ENCODE measurements at regions not wholly inside any gene's neighbourhood (a gene's known extent, or its start where the extent isn't known, plus 50 kb on each side); places are given as distances from the start of the nearest gene placed in this dataset.

DNA sequence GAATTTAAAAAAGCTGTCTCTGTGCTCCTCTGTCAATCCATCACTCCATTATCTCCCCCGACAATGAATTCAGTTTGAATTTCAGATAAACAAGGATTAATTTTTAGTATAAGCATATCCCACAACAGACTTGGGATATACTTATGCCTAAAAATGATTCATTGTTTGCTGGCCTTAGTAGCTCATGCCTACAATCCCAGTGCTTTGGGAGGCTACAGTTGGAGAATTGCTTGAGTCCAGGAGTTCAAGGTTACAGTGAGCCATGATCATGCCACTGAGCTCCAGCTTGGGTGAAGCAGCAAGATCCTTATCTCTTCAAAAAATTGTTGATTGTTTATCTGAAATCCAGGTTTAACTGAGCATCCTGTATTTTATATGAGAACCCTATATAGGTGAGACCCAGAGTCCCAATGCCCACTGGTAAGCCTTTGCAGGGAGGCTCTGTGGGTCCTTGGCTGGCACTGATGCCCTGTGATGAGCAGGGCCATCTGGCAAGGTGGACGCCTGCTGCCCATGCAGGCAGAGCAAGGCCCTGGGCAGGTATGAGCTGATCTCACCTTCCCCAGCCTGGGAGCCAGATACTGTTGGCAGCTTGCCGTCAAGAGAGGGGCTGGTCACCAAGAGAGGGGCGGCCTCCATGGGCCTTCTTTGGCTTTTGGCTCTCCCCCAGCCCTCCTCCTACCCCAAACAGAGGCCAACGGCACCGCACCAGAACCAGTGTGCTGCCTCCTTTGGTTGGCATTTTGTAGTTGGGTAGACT lies 158.7 kb downstream of the SEC14L1 start:
- Mint-ChIP-seq H3K27ac (no peak overlapping the region), H3K9me3 (no peaks in the 10 kb centered on the region), H3K4me3 (no peak overlapping the region), H3K36me3 (no peaks in the 10 kb centered on the region), H3K27me3 (no peaks in the 10 kb centered on the region), H3K4me1 (peaks cover 6% of the 10 kb centered on the region)
- ATAC-seq: no peak

DNA sequence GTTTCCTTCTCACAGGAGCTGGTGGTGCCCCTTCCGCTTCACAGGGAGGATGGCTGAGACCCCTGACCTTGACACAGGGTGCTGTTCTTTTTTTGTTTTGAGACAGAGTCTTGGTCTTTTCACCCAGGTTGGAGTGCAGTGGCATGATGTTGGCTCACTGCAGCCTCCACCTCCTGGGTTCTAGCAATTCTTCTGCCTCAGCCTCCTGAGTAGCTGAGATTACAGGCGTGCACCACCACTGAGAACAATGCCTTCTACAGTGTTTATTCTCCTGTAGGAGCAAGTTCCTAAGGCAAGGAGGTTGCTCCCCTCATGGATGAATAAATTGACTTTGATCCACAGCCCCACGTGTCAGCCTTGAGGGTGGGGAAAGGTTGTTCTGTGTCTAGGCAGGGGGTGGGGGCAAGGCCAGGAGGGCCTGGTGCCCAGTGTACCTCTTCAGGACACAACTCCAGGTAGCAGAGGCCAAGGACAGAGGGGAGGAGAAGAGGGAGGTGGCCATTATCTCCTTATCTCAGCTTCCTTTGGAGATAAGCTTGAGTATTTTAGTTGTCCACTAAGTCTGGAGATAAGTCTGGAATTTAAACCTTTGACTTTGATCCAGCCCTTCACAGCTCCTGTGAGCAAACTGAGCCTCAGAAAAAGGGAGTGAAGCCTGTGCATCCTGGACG lies 159.4 kb downstream of the SEC14L1 start:
- Mint-ChIP-seq H3K4me3 (no peak overlapping the region), H3K4me1 (peaks cover 14% of the 10 kb centered on the region), H3K9me3 (no peaks in the 10 kb centered on the region), H3K36me3 (no peaks in the 10 kb centered on the region), H3K27ac (no peak overlapping the region), H3K27me3 (no peaks in the 10 kb centered on the region)
- ATAC-seq: no peak

DNA sequence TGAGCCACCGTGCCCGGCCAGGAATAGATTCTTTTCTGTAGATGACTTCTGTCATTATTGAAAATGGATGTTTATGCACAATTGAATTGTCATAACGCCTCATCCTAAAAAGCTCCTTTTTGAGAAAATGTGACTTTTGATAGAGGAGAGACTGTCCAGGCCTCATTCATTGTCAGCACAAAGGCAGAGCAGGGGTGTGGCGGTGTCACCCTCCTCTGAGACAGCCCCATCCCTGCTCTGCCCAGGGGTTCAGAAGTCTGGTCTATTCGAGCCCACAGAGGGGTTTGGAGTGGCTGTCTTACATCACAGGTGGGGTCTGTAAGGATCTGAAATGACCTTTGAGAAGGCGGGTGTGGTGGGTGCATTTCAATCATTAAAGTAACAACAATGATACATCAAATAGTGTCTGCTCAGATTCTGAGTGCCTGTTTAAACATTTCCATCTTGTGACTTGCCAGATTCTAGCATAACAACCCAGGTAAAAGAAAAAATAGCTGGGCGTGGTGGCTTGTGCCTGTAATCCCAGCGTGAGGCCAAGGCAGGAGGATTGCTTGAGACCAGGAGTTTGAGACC lies 161.0 kb downstream of the SEC14L1 start:
- no peaks in the 10 kb centered on the region for H3K27me3 Mint-ChIP-seq
- H3K4me3 Mint-ChIP-seq: no peak overlapping the region
- H3K4me1 Mint-ChIP-seq: peaks cover 24% of the 10 kb centered on the region
- no peaks in the 10 kb centered on the region for H3K36me3 Mint-ChIP-seq
- ATAC-seq: no peak
- H3K9me3 Mint-ChIP-seq: no peaks in the 10 kb centered on the region
- H3K27ac Mint-ChIP-seq: no peak overlapping the region

DNA sequence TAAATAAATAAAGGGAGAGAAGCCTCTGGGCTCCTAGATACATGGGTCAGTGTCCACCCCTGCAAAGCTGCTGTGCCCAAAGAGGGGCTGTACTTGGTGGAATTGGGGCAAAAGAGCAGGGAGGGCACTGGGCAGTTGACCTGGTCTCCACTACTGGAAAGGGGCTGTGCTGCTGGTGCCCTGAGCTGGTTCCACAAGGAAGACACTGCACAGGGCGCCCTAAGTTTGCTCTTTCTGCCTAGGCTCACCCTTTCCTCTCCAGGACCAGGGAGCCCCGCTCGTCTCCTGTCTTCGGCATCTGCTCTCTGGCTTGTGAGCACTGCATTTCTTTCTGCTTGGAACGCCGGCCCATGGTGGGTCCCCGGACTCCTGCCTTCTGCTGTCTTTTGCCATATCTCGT lies 161.9 kb downstream of the SEC14L1 start:
- peaks cover 24% of the 10 kb centered on the region for H3K4me1 Mint-ChIP-seq
- H3K9me3 Mint-ChIP-seq: no peaks in the 10 kb centered on the region
- peak overlapping the region; percentile 22 for H3K27ac Mint-ChIP-seq
- no peak overlapping the region for H3K4me3 Mint-ChIP-seq
- no peak for ATAC-seq
- H3K27me3 Mint-ChIP-seq: no peaks in the 10 kb centered on the region
- no peaks in the 10 kb centered on the region for H3K36me3 Mint-ChIP-seq

DNA sequence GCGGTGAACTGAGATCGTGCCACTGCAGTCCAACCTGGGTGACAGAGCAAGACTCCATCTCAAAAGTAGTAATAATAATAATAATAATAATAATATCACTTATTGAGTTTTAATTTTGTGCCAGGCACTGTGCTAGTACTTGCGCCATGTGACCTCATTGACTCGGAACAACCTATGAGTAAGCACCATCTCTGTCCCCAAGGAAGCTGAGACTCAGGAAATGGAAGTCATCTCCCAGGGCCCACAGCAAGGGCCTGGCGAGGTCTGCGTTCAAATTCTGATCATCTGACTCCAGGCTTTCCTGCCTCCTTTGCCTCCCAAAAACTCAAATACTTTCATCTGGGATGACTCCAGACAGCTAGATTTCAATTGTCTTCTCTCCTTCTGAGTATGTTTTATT lies 162.9 kb downstream of the SEC14L1 start:
- H3K4me3 Mint-ChIP-seq: no peak overlapping the region
- H3K9me3 Mint-ChIP-seq: no peaks in the 10 kb centered on the region
- no peaks in the 10 kb centered on the region for H3K27me3 Mint-ChIP-seq
- H3K36me3 Mint-ChIP-seq: no peaks in the 10 kb centered on the region
- no peak overlapping the region for H3K27ac Mint-ChIP-seq
- peaks cover 24% of the 10 kb centered on the region for H3K4me1 Mint-ChIP-seq
- ATAC-seq: no peak

DNA sequence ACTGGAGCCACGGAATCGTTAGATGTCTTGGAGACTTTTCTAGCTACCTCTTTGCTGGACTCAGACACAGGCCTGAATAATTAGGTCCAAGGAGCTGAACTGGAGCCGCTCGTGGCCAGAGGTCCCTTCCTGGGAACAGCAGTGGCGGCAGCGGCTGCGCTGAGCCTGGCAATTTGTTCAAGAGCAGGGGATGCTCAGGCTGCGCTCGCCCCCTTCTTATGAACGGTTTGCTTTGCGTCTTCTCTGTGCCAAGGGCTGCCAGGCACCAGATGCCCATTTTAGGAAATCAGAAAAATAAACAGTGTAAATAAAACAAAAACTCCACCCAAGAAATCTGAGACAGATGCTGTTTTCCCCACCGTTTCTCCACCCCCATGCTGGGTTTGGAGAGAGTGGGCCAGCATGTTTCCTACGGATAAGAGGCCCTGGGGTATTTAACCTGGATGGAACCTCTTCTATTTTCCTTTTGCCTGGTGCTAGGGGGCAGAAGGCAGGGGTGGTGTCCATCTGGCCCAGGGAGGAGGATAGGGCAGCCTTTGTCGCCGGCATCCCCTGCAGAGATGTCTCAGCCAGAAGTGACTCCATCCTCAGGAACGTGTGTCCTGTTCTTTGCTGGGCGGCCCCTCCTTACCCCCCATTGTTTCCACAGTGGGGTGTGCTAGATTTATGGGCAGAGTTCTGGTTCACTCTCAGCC lies 163.4 kb downstream of the SEC14L1 start:
- Mint-ChIP-seq H3K4me1 (peaks cover 24% of the 10 kb centered on the region), H3K27me3 (no peaks in the 10 kb centered on the region), H3K36me3 (no peaks in the 10 kb centered on the region), H3K27ac (no peak overlapping the region), H3K9me3 (no peaks in the 10 kb centered on the region), H3K4me3 (no peak overlapping the region)
- ATAC-seq: no peak

DNA sequence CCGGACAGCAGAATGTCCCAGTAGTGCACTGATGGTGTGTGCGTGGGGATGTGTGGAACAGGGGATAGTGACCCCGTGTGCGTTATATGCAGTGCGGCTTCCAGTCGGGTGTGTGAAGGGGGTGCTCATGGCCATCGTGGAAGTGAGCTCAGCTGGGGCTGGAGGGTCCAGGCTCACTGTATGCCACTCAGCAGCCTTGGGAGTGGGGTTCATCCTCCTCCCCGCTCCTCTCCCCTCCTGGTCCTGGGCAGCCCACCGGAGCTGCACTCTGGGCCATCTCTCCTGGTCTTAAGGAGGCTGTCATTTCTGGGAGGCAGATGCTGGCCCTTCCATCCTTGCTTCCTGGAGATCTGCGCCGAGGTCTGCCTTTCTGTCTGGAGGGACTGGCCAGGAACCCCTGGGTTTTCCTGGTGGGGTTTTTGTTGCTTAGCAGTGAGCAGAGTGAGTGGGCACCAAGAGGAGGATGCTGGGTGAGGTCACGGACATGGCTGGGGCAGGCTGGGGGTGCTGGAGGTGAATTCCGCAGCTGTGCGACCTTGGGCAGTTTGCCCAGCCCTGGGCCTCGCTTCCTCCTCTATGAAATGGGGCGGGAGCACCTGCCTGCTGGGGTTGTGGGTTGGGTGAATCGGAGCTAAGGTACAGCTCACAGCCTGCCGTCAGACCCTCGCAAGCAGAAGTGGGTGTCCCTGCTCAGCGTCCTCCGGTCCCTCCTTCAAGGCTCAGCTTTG lies 164.1 kb downstream of the SEC14L1 start:
- H3K27me3 Mint-ChIP-seq: no peaks in the 10 kb centered on the region
- H3K9me3 Mint-ChIP-seq: no peaks in the 10 kb centered on the region
- H3K36me3 Mint-ChIP-seq: no peaks in the 10 kb centered on the region
- H3K4me3 Mint-ChIP-seq: no peak overlapping the region
- peaks cover 24% of the 10 kb centered on the region for H3K4me1 Mint-ChIP-seq
- H3K27ac Mint-ChIP-seq: peak overlapping the region; percentile 46
- ATAC-seq: peak; percentile 74

DNA sequence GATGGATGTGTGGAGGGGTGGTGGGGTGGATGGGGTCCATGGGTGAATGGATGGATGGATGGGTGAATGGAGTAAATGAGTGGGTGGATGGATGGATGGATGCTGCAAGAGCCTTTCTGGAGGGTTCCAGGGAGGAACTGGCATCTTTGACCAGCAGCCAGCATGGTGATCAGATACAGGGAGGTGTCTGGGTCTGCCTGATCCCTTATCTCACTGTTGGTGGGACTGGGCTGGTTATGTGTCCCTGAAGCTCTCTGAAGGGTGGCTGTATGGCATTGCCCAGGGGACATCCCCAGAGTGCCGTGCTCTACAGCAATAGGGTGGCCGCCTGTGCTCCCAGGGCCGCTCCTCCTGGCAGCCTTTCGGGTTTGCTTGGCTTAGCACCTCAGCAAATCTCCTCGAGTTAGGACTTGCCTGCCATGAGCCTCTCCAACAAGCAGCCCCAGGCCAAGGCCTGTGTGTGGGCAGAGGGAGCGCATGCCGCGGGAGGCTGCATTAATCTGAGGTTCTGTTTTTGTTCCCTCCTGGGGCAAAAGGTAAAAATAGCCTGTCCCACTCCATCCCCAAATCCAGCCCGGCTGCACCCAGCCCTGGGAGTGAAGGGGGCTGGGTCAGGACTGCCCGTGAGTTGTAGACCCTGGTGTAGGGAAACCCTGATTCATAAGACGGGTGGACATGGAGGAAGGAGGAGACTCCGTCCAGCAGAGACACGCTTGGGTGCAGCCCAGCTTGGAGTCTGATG lies 165.4 kb downstream of the SEC14L1 start:
- Mint-ChIP-seq H3K9me3 (no peaks in the 10 kb centered on the region), H3K4me3 (no peak overlapping the region), H3K4me1 (peaks cover 34% of the 10 kb centered on the region), H3K27ac (no peak overlapping the region), H3K27me3 (no peaks in the 10 kb centered on the region), H3K36me3 (peaks cover 5% of the 10 kb centered on the region)
- no peak for ATAC-seq

DNA sequence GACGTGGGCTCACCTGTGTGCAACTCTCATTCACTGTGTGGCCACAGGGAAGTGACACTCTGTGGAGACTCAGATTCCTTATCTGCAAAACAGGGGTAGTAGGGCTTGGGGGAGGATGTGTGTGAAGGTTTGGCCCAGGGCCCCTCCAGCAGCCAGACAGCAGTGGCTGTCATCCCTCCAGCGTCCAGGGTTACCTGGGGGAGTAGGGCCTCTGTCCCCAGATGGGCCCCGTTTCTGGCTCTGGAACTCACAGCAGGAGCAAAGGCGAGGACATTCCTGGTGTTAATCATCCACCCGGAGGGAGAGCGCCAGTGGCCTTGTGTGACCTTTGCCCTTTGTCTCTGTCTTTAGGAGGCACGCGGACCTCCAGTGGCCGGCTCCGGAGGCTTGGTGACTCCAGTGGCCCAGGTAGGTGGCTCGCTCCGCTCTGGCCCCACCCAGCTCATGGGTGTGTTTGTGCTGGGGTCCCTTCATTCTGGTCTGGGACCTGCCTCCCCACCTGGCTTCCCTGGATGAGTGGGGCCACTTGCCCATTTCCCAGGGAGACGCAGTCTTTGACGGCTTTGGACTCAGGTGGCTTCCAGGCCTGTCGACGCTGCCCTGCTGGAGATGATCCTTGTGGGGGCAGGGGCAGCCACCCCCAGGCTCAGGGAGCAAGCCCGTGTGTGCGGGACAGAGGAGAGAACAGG lies 166.2 kb downstream of the SEC14L1 start:
- Mint-ChIP-seq H3K36me3 (peaks cover 11% of the 10 kb centered on the region), H3K4me1 (peaks cover 42% of the 10 kb centered on the region), H3K27me3 (no peaks in the 10 kb centered on the region), H3K9me3 (no peaks in the 10 kb centered on the region), H3K4me3 (no peak overlapping the region), H3K27ac (no peak overlapping the region)
- ATAC-seq: no peak

DNA sequence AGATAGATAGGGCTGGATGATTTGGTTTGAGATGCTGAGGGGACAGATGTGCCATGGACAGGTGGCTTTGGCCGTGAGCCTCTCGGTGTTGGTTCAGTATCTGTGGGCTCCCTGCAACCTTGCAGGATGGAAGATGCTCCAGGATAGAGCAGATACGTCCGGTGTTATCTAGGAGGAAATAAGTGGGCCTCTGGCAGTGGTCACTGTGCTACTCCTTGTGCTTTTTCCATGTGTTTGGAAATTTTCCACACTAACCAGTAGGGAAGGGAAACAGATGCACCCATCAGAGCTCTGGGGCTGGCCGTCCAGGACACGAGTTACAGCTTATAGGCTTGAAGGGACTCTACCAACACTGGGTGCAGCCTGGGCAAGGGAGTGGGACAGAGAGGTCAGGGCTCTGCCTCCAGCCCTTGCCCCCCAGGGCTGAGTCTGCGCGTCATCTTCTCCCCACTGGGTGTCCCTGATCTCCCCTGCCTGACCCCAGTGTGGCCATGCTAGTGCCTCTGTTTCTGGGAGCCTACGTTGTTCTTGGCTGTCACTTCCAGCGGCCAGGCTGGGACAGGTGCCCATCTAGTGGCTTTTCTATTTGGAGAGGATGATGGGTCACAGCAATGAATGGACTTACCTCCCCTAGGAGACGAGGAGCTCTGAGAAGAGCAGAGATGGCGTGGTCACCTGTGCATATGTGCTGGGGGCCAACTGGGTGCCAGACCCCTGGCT lies 166.9 kb downstream of the SEC14L1 start:
- H3K4me1 Mint-ChIP-seq: peaks cover 48% of the 10 kb centered on the region
- H3K27me3 Mint-ChIP-seq: no peaks in the 10 kb centered on the region
- no peaks in the 10 kb centered on the region for H3K9me3 Mint-ChIP-seq

DNA sequence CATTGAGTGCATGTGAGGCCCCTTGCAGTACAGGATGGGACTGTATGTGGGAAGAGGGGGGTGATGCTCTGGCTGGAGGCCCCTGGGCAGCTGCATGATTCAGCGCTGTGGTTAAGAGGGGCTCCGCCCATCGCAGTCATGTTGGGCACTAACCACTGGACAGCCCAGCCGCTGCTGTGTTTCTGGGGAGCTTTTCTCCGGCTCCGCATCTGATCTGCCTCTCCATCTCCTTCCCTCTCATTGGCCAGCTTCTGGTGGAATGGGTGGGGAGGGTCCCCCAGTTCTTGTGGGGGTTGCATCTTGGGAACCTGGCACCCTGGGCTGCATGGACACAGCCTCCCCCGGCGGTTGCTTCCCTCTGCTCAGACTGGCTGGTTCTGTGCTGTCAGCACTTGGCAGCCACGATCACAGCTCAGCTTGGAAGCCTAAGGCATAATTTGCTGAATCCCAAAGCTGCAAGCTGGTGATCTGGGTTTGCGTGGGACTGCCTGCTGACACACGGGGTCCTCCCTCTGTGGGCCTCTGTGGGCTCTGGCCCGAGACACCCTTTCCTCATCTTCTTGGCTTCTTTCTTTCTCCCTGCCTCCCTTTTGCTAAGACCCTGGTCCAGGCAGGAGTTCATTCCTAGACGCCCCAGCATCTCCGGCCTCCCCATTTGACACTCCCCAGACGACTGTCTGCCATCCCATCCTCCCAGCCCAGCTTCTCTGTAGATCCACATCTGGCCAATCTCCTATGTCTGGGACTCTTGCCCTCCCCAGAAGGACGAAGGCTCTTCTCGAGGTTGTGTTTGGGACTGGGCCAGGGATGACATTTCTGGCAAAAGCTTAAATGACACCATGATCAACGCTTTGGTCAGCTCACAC lies 168.3 kb downstream of the SEC14L1 start:
- Mint-ChIP-seq H3K4me1 (peaks cover 45% of the 10 kb centered on the region), H3K27me3 (no peaks in the 10 kb centered on the region)
- ATAC-seq: no peak

More for the DNA sequence above, 166.9 kb downstream of the SEC14L1 start:
- Mint-ChIP-seq H3K27ac (no peak overlapping the region), H3K4me3 (no peak overlapping the region), H3K36me3 (peaks cover 17% of the 10 kb centered on the region)
- no peak for ATAC-seq

DNA sequence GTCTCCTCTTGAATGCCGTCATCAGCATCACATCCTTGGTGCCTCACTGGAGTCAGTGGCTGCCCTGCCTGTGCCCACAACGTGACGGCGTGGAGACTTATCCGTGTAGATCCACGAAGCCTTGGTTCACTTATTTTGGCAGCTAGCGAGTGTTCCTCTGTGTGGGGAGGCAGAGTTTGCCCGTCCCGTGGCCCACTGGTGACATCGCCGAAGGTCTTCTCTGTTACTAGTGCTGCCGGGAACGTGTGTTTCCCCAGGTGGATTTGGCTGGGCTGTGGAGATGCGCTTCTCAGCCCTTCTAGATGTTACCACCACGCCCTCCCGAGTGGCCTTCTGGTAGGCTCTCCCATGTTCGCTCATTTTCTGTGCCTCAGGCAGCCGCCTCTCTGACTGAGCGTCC lies 169.6 kb downstream of the SEC14L1 start:
- peaks cover 17% of the 10 kb centered on the region for H3K36me3 Mint-ChIP-seq
- no peak overlapping the region for H3K4me3 Mint-ChIP-seq
- ATAC-seq: no peak
- H3K27me3 Mint-ChIP-seq: no peaks in the 10 kb centered on the region
- no peaks in the 10 kb centered on the region for H3K9me3 Mint-ChIP-seq
- no peak overlapping the region for H3K27ac Mint-ChIP-seq
- H3K4me1 Mint-ChIP-seq: peaks cover 34% of the 10 kb centered on the region

More for the DNA sequence above, 168.3 kb downstream of the SEC14L1 start:
- Mint-ChIP-seq H3K4me3 (no peak overlapping the region), H3K27ac (no peak overlapping the region), H3K9me3 (no peaks in the 10 kb centered on the region), H3K36me3 (peaks cover 17% of the 10 kb centered on the region)
